GOT3 (cell line): ENCODE measurements at regions not wholly inside any gene's neighbourhood (a gene's known extent, or its start where the extent isn't known, plus 50 kb on each side); places are given as distances from the start of the nearest gene placed in this dataset.

ENCODE experiments used
- DNase-seq: peaks from one replicate; lab custom pipeline; 2025; ENCODE audit warnings: mixed read lengths; lab: John Stamatoyannopoulos, UW

- DNase-seq: no peak
These were observed 742.2 kb downstream of the SLC16A7 start for GRCh38 chr12:60337839-60338549.

DNA sequence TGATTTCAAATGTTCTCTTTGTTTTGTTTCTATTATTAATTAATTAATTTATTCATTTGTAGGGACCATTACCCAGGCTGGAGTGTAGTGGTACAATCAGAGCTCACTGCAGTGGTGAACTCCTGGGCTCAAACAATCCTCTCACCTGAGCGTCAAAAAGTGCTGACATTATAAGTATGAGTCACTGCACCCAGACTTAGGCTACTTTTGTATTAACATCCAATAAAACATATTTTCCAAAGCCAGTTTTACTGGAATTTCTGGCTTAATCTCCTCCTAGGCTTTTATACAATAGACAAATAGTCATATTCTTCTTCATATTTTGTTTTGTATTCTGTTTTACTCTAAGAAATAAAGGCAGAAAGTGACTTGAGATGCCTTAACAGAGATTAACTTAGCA, 749.6 kb downstream of the SLC16A7 start:
- DNase-seq: no peak

DNA sequence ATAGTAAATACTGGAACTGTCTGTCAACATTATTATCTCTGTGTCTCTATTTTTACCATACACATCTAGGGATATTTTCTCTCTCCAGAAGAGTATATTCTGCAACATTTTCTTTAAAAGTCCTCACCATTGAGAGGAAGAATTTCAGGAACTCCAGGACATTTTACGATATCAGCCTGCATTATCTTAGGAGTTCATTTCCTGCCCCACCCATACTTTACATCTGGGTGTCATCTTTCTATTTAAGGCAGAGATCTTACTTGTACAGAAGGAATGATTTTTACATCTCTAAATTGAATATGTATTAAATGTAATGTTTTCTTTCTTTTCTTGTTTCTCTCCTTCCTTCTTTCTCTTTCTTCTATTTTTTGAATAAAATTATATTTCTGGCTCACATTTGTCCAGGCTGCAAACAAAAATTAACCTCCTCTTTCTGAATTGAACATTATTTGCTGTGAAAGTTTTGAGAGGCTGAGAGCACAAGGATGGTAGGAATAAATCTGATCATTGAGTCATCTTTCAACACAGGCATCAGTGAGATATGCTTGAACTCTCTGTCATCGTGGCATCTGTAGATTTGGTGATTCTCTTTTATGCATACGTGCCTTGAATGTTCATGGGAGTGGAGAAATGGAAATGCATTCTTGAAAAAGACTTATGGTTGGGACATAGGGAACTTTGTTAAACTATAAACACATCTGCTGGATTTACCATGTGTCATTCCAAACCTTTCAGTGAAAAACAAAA, 753.6 kb downstream of the SLC16A7 start:
- no peak for DNase-seq

GRCh38 chr12:60387356-60387755, 791.5 kb downstream of the SLC16A7 start:
- no peak for DNase-seq

DNA sequence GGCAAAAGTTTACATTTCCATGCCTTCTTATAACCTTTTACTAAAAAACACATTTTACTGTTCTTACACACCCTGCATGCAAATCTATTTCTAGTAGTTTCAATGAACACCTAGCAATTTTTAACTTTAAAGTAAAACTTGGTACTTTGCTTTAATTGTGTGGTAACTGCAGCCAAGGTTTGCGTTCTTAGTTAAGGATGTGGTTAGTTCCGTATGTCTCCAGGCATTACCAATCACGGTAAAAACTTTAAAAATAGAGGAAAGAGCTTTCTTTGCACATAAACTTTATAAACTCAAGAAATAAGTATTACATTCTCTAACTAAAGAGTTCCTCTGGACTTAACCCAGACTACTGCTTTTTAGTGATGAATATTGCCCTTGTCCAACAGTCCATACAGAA, 795.2 kb downstream of the SLC16A7 start:
- no peak for DNase-seq

DNA sequence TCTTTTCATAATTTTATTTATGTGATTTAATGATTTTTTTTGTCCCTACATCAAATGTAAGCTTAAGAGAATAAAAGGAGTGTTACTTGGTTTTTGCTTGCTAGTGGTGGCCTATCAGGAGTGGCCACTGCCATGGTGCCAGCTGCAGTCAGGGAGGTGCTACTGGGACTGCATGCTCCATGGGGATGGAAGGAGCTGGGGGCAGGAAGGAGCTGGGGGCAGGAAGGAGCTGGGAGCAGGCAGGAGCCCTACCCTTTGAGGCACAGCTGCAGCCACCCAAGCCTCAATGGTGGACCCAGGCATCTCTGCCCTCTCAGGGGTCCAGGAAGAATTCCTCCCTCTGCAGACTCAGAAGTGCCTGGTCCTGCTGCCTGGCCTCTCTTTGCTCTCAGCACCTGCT, 796.0 kb downstream of the SLC16A7 start:
- no peak for DNase-seq

DNA sequence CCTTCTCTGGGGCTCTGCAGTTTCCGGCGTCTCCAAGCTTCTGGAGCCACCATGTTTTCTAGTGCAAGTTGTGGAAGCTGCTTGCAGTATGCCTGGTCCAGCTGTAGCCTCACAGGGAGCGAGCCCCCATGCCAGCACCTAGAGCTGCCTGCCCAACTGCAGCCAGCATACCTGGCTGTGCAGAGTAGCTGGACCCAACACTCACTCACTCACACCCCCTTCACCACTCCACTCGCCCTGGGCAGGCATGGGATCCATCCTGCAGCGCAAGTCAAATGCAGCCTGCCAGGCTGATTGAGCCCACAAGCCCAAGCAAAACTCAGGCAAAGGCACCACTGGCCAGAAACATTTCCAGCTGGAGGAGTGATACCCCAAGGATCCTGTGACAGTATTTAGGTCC, 797.3 kb downstream of the SLC16A7 start:
- DNase-seq: no peak

GRCh38 chr12:60394665-60395064, 798.8 kb downstream of the SLC16A7 start:
- no peak for DNase-seq

DNA sequence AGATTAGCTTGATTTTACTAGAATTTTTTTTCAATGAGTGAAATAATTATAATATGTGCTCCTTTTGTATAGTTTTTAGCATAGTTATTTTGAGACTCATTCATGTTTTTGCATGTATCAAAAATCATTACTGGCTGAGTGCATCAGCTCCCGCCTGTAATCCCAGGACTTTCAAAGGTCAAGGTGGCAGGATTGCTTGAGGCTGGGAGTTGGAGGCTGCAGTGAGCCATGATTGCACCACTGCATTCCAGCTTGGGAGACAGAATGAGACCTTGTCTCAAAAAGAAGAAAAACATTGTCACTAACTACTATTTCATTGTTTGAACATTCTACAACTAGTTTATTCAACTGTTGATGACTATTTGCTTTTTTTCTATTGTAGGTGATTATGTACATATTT, 802.7 kb downstream of the SLC16A7 start:
- no peak for DNase-seq

GRCh38 chr12:60399064-60399463, 803.2 kb downstream of the SLC16A7 start:
- no peak for DNase-seq

GRCh38 chr12:60402996-60403395, 807.2 kb downstream of the SLC16A7 start:
- DNase-seq: no peak

GRCh38 chr12:60415351-60415750, 819.5 kb downstream of the SLC16A7 start:
- no peak for DNase-seq

- DNase-seq: no peak
These were observed 824.2 kb downstream of the SLC16A7 start for GRCh38 chr12:60419986-60420385.

DNA sequence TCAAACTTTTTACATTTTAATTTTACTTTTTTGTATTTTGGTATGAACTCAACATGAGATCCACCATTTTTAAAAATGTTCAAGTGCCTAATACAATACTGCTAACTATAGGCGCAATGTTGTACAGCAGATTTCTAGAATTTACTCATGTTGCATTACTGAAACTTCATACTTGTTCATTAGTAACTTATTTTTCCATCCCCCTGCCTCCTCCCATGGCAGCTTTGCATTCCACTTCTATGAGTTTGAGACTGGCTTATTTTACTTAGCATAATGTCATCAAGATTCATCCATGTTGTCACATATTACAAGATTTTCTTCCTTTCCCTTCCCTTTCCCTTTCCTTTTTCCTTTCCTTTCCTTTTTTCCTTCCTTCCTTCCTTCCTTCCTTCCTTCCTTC, 825.9 kb downstream of the SLC16A7 start:
- DNase-seq: no peak

GRCh38 chr12:60437297-60437696, 841.5 kb downstream of the SLC16A7 start:
- DNase-seq: no peak

DNA sequence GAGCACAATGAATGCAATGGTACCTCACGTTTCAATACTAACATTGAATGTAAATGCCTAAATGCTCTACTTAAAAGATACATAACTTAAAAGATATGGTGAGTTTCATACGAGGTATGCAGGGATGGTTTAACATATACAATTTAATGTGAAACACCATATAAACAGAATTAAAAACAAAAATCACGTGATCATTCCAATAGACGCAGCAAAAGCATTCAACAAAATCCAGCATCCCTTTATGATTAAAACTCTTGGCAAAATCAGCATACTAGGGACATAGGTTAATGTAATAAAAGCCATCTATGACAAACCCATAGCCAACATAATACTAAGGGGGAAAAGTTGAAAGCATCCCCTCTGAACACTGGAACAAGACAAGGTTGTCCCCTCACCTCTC, 845.7 kb downstream of the SLC16A7 start:
- no peak for DNase-seq

DNA sequence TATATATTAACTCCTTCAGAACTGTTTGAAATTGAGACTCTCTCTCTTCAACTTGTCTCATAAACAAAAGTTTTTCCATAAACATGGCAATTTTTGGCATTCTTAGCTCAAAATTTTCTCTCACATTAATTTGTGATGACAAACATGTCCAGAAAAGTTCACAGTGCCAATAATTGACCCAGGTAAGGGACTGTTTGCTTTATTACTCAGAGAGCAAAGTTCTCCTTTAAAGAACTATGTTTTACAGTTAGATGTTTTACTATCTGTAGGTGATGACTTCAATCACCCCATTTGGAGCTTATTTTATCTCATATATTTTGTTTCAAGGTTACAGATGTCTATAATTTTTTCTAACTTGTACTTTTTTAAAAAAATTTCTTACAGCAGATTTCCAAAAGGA, 855.6 kb downstream of the SLC16A7 start:
- no peak for DNase-seq

DNA sequence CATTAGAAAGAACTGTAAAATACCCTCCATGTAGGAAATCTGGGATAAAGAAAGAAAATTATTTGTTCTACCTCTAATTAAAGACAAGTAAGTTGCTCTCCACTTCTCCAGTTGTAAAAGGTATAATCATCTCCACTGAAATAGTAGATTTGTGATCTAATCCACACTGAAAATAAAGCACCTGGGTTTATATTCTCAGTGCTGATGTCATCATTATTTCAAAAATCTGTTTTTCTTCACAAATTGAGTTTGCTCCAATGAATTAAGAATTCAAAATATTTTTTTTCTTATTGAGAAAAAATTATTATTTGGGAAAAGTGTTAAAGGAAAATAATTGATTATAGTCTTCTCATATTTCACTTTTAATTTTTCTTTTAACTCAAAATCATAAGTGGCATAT, 869.2 kb downstream of the SLC16A7 start:
- DNase-seq: no peak

DNA sequence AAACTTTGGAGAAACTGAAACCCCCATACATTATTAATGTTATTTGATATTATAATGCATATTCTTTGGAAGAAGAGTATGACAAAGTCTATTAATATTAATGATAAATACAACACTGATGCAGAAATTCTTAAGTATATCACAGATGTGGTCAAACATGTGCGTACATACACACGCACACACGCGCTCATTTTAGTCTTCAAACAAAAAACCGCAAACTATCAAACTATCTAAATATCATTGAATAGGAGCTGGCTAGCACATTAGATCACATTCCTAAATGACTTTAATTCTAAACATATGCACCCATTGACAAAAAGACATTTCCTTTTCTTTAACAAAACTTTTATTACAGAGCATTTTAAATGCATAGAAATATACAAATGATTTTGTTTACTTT, 872.7 kb downstream of the SLC16A7 start:
- no peak for DNase-seq

DNA sequence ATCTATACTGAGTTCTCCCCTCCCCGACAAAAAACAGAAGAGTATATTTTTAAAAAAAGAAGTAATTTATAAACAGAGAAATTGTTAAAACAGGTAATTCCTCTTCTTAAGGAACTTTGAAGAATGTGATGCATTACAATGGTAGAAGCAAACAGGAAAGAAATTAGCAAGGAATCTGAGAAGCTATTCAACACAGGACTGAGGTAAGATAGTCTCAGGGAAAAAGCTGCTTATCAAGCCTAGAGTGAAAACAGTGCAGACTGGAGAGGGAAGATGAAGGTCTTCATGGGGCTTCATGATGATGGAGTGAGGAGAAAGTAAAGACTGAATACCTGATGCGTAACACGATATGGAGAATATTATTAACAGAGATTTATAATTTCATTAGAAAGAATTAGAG, 880.0 kb downstream of the SLC16A7 start:
- DNase-seq: no peak

GRCh38 chr12:60487284-60487683, 891.5 kb downstream of the SLC16A7 start:
- DNase-seq: no peak

DNA sequence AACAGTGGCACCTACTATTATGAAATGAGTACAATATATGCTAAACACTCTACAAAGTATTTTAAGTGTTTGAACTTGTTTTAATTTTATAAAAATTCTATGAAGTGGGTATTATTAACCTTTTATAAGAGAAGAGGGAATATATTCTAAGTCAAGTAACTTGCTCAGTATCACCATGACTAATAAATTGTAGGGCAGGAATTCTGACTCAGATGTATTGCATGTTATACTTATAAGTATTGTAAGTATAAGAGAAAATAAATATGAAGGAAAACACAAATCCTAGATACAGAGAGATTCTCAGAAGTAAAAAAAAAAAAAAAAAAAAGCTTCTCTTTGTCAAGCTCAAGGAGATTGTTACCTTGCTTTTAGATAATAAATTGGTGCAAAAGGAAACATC, 893.2 kb downstream of the SLC16A7 start:
- DNase-seq: no peak

- DNase-seq: no peak
These were observed 898.4 kb downstream of the SLC16A7 start for GRCh38 chr12:60494244-60494643.

GRCh38 chr12:60498656-60499055, 902.8 kb downstream of the SLC16A7 start:
- no peak for DNase-seq
